ENCODE measurements at regions not wholly inside any gene's neighbourhood (a gene's known extent, or its start where the extent isn't known, plus 50 kb on each side); places are given as distances from the start of the nearest gene placed in this dataset.

DNA sequence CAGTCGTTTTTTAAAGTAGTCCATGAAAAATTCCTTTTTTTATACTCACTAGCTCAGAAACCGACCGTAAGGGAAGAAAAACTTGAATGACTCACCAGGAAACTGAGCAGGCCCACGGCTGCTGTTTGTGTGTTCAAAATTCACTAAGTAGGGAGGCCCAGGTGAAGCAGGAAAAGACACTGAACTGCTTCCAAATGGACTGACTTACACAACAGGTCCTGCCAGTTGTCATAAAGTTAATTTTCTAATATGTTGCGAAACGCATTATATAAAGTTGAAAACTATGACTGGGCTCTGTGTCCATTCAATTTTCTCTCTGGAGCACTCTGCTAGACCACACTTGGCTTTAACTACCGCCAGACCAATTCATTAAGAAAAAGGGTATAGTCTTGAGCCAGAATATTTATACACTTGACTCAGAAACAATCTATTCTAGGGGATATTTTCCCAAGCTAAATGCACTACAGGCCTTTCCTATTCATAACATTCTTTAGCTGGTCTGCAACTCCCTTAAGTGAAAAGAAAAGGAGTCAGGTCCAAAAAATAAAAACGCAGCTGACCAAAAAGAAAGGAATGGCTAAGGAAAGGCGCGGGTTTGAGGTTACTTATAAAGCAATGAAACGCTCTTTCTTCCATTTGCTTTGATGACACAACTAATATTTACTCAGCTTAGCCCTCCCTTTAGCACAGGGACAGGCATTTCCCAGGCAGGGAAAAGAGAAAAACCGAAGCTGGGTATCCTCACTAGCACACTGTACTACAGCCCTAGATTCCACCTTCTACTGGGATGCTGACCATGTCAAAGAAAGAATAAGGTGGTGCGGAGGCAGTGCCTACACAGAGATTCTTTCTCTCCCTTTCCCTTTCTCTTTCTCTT, 306.3 kb upstream of the ESRRG start:
- no peak for DNase-seq

DNA sequence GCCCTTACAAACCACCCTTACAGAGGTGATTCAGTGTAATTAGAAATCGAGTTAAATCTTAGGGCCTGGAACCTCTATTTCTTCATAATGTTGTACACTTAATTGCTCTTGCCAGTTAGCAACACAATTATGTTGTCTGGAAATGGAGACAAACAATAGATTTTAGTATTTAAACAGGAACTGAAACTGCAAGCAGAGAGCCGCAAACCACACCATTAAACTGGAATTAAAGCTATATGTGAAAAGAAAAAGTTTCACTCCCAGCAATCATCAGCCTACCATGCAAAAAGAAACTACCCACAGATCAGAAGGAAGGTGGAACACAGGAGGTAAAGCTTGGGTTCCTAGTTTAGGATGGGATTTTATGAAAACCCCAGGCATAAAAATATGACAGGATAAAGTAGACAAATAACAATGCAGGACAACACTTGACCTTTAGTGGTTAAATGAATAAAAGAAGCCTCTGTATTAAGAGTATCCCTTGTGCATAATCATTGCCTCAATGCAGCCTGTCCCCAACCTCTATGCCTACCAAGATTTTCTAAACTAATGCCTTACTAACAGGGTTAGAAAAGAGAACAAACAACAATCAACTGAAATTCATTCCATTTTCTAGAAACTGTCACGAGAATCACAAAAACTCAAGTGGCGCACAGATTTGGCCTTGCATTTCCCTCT, 304.3 kb upstream of the ESRRG start:
- no peak for DNase-seq

DNA sequence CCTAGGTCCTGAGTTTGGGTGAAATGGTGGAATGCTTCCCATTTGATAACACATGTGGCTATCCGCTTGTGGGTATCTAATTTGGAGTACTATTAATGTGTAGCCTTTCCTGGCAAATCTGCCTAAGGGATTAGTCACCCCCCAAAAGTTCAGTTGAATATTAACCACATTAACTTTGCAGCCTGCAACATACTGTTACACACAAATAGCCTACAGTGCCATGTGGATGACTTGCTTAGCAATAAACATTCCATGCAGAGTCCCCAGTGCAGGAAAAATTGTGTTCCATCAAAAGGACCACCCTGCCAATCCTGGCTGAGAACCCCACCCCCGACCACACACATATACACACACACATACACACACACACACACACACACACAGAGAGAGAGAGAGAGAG, 303.3 kb upstream of the ESRRG start:
- DNase-seq = no peak

DNA sequence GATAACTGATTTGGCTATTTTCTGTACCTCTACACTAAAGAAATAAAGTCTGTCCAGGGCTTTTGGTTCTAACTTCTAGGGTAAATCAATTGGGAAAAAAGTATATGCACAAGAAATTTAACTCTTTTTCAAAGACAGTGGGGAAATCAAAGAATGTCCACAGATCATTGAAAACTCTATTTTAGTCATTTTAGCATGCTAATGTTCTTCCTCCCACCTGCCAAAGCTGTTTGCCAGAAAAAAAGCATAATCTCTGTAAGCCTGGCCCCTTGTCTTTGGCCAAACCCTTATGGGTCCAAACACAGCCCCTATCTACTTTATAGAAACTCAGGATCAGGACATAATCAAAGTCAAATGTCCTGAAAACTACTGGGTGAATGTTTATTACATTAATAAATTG, 302.2 kb upstream of the ESRRG start:
- no peak for DNase-seq

DNA sequence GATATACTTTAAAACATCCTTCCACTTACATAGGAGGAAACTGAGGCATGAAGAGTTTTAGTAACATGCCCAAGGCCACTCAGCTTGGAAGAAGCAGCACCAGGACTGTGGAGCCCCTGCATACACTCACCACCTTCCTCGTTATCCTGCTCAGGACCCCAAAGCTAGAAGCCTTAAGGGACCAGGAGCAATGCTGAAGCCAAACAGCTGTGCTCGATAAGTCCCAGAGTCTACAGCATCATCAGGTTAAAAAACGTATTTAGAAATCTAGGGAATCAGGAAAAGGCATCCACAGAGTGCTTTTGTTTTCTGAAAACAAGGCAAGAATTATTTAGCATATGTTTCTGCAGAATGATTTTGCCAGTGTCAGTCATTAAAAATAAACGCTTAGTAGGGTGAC, 301.7 kb upstream of the ESRRG start:
- no peak for DNase-seq

DNA sequence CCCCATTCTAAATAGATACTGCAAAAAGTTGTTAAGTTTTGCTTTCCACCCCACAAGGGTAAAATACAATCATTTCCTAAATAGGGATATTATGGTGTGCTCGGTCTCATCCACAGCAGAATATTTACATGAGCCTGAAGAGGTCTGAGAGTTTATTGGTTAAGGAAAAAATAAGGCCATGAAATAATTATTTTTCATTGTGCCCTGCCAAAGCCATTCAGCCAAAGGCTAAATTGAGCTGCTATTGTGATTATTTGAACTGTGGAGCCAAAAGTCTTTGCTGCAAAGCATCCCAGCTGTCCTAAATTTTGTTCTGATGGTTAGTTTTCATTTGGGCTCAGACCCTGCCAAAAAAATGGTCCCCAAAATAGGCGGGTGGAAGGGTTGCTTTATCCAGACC, 298.7 kb upstream of the ESRRG start:
- no peak for DNase-seq

DNA sequence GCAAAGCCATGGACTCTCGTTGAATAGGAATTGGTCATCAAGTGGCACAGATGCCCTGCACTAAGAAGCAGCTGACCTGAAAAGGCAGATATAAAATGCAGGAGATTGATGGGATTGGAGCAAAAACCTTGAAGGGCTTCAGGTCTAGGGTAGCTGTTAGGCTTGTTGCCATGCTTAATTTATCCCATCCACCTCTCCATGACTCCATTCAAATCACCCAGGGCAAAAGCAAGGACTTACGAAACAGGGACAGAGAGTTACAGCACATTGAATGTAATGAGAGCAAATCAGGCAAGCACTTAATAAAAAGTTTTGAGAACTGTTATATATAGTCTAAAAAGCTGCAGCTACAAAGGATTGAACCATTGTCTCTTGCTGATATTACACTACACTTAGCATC, 298.2 kb upstream of the ESRRG start:
- no peak for DNase-seq

DNA sequence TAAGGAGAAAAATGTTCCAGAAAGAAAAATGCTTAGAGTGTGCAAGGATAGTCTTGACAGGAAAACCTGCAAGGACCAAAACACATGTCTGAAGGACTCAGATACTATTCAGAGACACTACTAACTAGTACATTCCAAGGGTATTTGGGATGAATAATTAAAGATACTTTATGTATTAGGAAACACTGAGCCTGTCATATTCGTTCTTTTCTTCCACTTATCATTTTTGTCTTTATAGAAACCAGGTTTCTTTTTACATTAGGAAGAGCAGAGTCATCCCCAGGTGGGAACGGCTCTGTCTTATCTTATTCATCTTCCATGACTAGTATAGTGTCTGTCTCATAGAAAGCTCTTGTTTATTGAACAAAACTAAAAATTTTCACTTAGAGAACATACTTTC, 296.2 kb upstream of the ESRRG start:
- DNase-seq = no peak

DNA sequence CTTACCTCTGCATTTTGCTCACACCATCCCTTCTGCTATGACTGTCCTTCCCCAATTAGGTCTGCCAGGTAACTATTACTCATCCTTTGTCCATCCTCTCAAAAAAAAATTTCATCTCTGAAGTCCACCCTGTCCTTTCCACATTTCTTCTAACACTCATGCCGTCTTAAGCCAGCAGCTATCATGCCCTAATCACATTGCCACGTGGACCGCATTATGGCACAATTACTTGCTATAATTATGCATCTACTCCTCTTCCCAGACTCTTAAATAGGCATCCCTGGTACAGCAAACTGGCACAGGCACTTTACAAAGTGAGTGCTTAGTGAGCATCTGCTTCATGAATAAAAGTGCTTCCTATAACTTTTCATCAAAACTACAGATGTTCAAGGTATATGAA, 295.4 kb upstream of the ESRRG start:
- no peak for DNase-seq

DNA sequence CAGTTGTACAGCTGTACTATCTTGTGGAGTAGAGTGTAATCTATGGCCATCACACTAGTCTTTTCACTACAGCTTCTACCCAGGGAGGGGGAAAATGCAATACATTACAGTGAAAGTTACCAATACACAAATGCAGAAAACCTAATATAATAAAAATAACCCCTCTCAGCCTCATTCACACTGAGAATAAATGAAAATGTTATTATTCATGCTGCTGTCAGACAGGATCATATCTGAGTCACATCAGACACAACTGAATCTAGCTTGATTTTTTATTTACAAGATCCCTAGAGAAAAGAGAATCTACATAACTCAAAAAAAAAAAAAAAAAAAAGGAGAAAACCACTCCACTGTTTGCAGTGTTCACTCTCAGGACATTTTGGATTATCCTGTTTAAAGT, 293.9 kb upstream of the ESRRG start:
- DNase-seq = no peak

DNA sequence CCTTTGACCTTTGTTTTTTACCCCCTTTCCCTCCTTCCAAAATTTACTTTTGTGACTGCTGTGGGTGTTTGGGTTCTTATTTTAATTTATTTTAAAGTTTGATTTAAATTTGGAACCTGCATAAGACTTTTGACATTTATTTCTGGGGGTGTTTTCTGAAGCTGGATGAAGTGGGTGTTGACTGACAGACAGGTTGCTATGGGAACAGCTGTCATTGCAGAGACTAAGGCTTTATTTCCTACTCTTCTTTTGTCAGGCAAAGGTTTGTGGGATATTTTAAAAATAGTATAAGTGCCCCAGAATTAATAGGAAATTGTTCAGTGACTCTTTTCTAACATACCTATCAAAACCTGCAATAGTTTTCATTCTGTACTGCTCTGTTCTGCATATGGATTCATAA, 290.8 kb upstream of the ESRRG start:
- no peak for DNase-seq

DNA sequence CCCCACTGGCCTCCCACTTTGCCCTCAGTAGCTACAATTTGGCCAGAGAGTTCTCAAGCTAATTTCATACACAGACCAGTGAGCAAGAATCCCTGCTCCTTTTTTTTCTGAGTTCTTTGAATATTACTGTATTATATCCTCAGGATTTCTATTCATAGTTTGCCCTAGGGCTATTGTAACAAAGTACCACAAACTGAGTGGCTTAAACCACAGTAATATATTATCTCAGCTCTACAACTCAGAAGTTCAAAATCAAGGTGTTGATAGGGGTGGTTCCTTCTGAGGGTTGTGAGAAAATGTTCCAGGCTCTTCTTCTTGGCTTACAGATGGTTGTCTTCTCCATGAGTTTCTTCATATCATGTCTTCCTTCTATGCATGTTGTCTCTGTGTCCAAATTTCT, 289.4 kb upstream of the ESRRG start:
- no peak for DNase-seq

DNA sequence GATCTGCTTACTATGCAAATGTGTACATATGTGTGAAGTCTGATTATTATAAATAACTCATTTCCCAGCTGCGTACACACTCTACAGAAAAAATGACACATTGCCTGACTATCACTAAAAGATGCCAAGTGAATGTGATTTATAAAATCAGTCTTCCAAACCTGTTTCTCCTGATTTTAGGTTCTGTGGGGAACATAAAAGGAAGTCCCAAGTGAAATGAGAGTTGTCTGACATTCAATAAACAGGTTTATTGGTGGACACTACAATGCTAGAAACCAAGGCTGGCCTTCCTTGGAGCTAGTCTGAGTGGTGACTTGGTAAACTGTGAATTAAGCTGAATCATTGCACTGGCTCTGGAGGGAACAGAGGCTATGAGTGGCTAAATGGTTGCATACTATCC, 287.9 kb upstream of the ESRRG start:
- no peak for DNase-seq

DNA sequence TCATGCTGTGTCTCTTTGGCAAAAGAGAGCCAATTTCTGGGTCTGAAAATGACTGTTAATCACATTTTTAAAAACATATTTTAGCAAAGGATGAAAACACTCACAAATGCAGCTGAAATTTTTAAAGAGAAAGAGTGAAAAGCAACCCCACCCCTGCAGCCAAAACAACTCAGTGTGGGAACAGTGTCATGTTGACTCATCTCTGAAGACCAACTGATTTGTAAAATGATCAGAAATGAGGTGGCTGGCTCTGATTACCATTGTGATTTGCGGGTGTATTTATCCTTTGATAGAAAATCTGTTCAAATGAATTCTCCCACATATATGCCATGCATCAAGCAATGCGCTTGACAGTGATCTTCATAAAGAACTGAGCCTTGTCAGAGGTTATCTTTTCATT, 287.0 kb upstream of the ESRRG start:
- DNase-seq = no peak

DNA sequence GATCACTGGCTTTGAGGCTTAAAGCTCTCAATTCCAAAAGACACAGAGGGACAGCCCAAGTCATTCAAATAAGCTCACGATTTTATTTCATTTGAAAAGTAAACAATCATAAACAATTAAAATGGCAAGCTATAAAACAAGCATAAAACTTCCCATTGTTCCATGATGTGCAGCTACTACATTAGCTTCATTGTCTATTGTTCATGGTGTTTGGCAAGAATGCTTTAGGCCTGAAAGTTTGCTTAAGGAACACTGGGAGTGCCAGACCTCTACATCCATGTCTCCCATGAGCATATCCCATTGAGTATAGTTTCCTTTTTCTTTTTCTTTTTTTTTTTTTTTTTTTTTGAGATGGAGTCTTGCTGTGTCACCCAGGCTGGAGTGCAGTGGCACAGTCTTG, 286.1 kb upstream of the ESRRG start:
- DNase-seq = no peak

DNA sequence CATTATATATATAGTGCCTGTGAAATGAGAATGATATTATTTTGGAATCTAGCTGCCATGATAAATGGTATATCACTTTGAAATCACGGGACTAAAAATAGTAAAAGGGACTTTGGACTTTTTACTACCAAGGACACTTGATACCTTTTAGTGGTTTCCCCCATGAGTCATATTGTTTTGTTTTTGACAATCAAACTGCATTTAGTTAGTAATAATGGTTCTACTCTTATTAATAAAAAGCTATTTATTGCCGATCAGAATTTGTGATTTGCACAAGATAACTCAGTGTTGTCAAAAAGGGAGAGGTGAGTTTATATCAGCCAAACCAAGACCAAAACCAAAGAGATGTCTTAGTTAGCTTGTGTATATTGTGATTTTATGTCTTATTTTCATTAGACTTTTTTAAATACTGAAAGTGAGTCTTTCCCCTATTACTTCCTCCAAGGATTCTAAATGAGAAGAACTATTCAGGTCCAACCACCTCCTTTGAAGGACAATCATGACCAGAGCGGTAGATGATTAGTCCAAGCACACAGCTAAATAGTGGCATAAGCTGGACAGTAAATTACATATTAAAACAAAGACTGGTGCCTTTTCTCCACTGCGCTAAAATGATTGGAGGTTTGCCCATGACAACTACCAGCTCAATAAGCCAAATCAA, 281.7 kb upstream of the ESRRG start:
- DNase-seq = no peak

DNA sequence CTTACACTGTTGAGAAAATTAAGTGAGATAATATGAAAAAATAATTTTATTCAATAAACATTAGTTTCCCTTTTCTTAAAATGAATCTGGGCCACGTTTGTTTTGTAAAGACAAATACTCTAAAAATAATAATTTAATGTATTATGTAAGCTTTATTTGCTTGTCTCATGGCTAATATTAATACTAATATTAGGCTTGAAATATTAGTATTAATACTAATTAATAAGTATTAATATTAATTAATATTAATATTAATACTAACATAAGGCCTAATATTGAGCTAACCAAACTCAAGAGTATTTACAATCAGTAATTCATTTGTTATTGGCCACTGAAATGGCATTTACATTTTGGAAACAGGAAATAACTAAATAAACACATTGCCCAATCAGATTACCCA, 280.1 kb upstream of the ESRRG start:
- no peak for DNase-seq

DNA sequence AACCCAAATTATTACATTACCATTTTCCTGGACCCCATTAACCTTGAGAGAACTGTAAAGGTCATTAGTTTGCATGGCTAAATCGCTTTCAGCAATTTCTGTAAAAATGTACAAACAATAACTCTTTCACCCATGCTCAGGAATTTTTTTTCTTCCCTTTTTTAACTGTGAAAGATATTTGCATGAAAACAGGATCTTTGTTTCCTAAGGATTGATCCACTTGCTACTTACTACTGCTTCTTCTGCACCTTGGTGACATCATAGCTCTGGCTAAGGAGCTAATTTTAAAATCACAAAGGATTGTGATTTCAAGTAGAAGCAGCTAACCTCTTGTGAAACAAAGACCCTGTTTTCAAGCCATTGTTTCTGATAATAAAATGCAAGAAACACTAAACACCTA, 274.6 kb upstream of the ESRRG start:
- no peak for DNase-seq

DNA sequence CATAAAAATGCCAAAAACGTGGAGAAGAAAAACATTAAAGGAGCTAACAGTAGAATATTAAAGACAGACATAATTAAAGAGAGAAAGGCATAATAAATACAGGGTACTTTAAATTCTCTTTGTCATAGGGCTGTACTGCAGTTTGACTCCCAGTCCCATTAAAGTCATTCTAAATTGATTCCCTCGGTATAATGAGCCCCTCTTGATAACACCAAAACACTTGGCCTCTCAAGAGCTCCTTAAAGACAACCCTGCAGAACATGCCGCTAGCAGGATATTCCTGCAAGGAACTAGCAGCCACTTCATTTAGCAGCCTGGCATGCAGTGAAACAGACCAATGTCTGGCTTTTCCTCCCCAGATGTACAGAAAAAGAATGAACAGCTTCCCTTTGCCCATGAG, 273.8 kb upstream of the ESRRG start:
- DNase-seq = no peak

DNA sequence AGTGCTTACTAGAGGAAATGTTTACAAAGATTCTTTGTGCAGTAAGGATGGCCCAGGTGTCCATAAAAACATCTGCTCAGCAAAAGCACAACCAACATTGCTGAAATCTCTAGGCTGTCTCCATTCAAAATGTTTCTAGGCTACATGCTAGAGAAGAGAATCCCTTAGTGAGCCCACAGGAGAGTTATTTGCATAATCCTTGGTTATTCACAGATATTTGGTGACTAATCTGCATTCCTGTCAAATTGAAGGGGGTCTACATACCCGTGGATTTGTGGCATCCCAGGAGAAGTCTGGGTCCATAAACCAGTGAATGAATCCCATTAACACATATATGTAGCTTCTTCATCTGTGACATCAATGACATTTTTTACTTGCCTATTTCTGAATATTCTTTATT, 261.3 kb upstream of the ESRRG start:
- no peak for DNase-seq

DNA sequence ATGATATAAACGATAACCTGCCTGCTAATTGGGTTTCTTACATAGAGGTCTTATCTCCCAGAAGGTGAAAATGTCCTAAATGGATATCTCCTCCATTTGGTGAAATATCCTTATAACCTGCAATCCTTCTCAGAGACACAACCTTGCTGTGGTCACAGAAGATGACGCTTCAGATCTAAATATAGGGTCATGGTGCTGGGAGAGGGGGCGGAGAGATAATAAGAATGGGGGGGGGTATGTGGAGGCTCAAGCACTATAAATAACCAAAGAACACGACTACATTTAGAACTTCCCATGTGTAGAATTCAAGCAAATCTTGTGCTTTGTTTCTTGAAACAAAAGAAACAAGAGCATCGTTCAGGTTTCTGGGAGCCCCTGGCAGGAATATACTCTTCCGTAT, 260.6 kb upstream of the ESRRG start:
- DNase-seq = no peak

DNA sequence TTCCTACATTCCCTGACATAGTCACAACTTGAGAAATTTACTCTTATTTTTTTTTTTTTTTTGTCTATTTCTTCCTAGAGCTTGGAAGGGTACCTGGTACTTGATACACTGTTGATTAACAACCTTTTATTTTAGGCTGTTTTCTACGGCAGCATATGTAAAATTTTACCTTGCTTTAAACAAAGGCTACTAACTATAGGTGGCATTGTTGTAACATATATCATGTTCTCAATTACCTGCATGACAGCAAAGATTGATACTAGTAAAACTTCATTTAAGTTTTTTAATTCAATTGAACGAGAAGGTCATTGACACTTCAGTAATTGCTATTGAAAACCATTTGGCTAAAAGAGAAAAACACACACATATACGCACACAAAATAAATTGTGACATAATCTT, 238.3 kb upstream of the ESRRG start:
- no peak for DNase-seq

DNA sequence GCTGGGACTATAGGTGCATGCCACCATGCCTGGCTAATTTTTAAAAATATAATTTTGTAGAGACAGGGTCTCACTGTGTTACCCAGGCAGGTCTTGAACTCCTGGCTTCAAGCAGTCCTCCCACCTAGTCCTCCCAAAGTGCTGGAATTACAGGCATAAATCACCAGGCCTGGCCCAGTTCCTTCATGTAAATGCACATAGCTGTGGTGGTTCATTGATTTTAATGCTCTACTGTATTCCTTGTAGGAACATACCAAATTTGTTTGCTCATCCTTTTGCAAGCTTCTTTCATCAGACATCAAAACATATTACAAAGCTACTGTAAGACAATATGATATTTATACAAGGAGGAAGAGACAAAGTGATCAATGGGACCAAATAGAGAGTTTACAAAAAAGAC, 237.5 kb upstream of the ESRRG start:
- no peak for DNase-seq

DNA sequence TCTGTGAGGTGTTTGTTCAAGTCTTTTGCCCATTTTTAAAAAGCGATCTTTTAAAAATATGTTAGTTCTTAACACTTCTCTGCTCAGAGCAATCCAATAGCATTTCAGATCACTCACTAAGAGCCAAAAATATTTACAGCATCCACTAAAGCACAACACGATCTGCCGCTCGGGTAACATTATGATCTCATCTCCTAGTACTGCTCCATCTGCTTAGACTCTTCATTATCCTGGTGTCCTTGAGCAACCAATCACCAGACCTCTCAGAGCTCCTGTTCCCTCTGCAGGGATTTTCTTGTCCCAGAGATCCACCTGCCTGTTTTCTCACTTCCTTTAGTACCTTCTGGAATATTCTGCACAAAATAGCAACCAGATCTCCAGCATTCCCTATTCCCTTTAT, 235.3 kb upstream of the ESRRG start:
- no peak for DNase-seq

Measured in NCI-H1417 treated with DMSO at 0.1 percent for 48 hours (cell line).